Stimulated activated CD4-positive, alpha-beta T cell treated with anti-CD3 and anti-CD28 coated beads, Interleukin-1b, Interleukin-23, amount 100 ng/mL, for 24 hours (primary cell): ENCODE measurements at regions not wholly inside any gene's neighbourhood (a gene's known extent, or its start where the extent isn't known, plus 50 kb on each side); places are given as distances from the start of the nearest gene placed in this dataset.
A peak's percentile ranks its signal among the peaks of the same experiment; 100 is the strongest.
"Not testable (repeated sequence)": the region's sequence is repeated elsewhere in the genome, so short reads cannot be mapped to it uniquely, and the experiment has no call there.

Source experiments
- DNase-seq, 4 experiments: peaks; one replicate each; pipeline ENCODE4 v3.0.0-alpha.2; 2020; ENCODE audit warnings: low read depth in 4 of 4, low spot score in 1 of 4

GRCh38 chr16:86072328-86073102 is 173.6 kb downstream of the IRF8 start:
- peak in 2 of 4 experiments; percentile 17 to 21 for DNase-seq

- no peak for DNase-seq
Measured at GRCh38 chr16:86073103-86073625, 174.2 kb downstream of the IRF8 start.

GRCh38 chr16:86073763-86074493 is 175.0 kb downstream of the IRF8 start:
- DNase-seq = no peak

GRCh38 chr16:86074651-86075487 is 175.9 kb downstream of the IRF8 start:
- DNase-seq = no peak

- no peak for DNase-seq
Measured at GRCh38 chr16:86075488-86075785, 176.5 kb downstream of the IRF8 start.

- DNase-seq = no peak
Measured at GRCh38 chr16:86075839-86076440, 177.0 kb downstream of the IRF8 start.

GRCh38 chr16:86076606-86077005 is 177.6 kb downstream of the IRF8 start:
- no peak for DNase-seq

GRCh38 chr16:86077243-86077940 is 178.4 kb downstream of the IRF8 start:
- no peak for DNase-seq

- DNase-seq = no peak
Measured at GRCh38 chr16:86078121-86078600, 179.2 kb downstream of the IRF8 start.

- DNase-seq = not testable (repeated sequence)
Measured at GRCh38 chr16:86078711-86079110, 179.7 kb downstream of the IRF8 start.

GRCh38 chr16:86079255-86079885 is 180.4 kb downstream of the IRF8 start:
- no peak for DNase-seq

- no peak for DNase-seq
Measured at GRCh38 chr16:86080131-86080875, 181.3 kb downstream of the IRF8 start.

- no peak for DNase-seq
Measured at GRCh38 chr16:86080982-86081381, 182.0 kb downstream of the IRF8 start.

- DNase-seq = no peak
Measured at GRCh38 chr16:86082418-86083030, 183.6 kb downstream of the IRF8 start.

GRCh38 chr16:86083382-86084002 is 184.5 kb downstream of the IRF8 start:
- DNase-seq = no peak

GRCh38 chr16:86085161-86085611 is 186.2 kb downstream of the IRF8 start:
- DNase-seq = no peak

GRCh38 chr16:86085795-86086194 is 186.8 kb downstream of the IRF8 start:
- DNase-seq = no peak

GRCh38 chr16:86086471-86086870 is 187.5 kb downstream of the IRF8 start:
- no peak for DNase-seq
